ENCODE measurements at regions not wholly inside any gene's neighbourhood (a gene's known extent, or its start where the extent isn't known, plus 50 kb on each side); places are given as distances from the start of the nearest gene placed in this dataset.

GRCh38 chr2:64404002-64404731 is 49.8 kb upstream of the LGALSL start:
- DNase-seq (ENCODE audit: low read depth) = no peak
- no peak overlapping the region for H3K4me3 ChIP-seq (ENCODE audit: low read depth, low read length)
- TF ChIP-seq CTCF (IDR thresholded peaks at IDR 0.05; ENCODE audit: insufficient read depth, low read depth, low read length, missing control alignments) = no peak

Measured in GM12865 (cell line).